ENCODE measurements at regions not wholly inside any gene's neighbourhood (a gene's known extent, or its start where the extent isn't known, plus 50 kb on each side); places are given as distances from the start of the nearest gene placed in this dataset.

DNA sequence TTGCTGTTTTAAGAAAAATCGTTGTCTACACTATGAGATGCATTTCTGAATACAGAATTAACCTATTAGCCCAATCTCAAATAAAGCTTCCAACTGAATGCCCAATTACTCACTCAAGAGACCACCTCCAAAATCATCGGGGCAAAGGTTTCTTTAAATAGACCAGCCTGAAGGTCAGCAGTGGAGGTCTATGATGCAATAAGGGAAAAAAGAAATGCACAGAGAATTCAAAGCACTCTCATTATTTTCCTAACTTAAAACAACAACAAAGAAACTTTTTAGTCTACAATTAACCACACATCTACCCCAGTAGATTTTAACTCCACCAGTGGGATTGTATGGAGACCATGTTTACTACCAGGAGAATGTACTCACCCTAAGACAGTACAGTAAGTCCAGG is 657.7 kb upstream of the CCDC54 start:
- TF ChIP-seq, protein P1, sequence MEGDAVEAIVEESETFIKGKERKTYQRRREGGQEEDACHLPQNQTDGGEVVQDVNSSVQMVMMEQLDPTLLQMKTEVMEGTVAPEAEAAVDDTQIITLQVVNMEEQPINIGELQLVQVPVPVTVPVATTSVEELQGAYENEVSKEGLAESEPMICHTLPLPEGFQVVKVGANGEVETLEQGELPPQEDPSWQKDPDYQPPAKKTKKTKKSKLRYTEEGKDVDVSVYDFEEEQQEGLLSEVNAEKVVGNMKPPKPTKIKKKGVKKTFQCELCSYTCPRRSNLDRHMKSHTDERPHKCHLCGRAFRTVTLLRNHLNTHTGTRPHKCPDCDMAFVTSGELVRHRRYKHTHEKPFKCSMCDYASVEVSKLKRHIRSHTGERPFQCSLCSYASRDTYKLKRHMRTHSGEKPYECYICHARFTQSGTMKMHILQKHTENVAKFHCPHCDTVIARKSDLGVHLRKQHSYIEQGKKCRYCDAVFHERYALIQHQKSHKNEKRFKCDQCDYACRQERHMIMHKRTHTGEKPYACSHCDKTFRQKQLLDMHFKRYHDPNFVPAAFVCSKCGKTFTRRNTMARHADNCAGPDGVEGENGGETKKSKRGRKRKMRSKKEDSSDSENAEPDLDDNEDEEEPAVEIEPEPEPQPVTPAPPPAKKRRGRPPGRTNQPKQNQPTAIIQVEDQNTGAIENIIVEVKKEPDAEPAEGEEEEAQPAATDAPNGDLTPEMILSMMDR (IDR thresholded peaks at IDR 0.05), result no peak
- TF ChIP-seq, protein P2, sequence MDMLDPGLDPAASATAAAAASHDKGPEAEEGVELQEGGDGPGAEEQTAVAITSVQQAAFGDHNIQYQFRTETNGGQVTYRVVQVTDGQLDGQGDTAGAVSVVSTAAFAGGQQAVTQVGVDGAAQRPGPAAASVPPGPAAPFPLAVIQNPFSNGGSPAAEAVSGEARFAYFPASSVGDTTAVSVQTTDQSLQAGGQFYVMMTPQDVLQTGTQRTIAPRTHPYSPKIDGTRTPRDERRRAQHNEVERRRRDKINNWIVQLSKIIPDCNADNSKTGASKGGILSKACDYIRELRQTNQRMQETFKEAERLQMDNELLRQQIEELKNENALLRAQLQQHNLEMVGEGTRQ (IDR thresholded peaks at IDR 0.05; ENCODE audit: borderline replicate concordance, low read depth, low read length), result no peak
- no peak for TF ChIP-seq RFX5 (IDR thresholded peaks at IDR 0.05; ENCODE audit: low read length)
- no peak for TF ChIP-seq EZH2phosphoT487 (IDR thresholded peaks at IDR 0.05; ENCODE audit: borderline replicate concordance, low read depth)
- TF ChIP-seq GATA2 (CRISPR knock-in tag; IDR thresholded peaks at IDR 0.05), result no peak

Measured in SK-N-SH (cell line).